HG03571 (cell line): ENCODE measurements at regions not wholly inside any gene's neighbourhood (a gene's known extent, or its start where the extent isn't known, plus 50 kb on each side); places are given as distances from the start of the nearest gene placed in this dataset.

Experiments used
- ATAC-seq: cut with Tn5 transposase; IDR thresholded peaks from one replicate; pipeline ENCODE4 v1.9.1; 2021; ENCODE audit not compliant: unreplicated experiment

DNA sequence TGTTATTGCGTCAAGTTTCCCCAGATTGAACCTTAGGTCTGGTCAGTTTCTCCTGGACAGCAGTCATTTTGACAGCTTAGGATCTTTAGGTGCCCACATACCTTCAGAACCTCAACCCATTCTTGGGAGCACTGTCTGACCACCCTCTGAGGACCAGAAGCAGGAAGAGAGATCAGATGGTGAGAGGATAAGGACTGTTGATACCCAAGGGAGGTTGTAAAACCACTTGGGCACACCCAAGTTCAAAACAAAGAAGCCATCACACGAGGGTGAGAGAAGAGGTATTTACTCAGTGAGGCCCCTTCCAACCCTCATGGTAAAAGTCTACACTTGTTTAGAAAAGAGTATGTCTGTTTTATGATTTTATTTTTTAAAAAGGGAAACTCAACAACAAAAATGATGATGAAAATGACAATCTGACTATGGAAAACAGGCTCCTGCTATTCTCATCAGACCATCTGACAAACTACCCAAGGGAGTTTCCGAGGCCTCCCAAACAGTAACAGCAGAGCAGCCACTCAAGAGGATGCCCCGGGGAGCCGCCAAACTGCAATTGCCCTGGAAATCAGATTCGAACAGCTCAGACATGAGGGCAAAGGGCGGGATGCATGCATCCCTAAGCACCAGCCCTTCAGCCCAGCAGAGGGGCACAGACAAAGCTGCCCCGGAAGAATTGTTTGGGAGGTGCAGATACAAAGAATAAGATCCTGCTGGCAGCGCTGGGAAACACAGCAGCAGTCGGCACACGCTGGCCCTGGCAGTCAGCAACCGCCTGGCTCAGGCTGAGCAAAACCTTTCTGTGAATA, 162.6 kb upstream of the PLEKHG7 start:
- ATAC-seq = no peak

DNA sequence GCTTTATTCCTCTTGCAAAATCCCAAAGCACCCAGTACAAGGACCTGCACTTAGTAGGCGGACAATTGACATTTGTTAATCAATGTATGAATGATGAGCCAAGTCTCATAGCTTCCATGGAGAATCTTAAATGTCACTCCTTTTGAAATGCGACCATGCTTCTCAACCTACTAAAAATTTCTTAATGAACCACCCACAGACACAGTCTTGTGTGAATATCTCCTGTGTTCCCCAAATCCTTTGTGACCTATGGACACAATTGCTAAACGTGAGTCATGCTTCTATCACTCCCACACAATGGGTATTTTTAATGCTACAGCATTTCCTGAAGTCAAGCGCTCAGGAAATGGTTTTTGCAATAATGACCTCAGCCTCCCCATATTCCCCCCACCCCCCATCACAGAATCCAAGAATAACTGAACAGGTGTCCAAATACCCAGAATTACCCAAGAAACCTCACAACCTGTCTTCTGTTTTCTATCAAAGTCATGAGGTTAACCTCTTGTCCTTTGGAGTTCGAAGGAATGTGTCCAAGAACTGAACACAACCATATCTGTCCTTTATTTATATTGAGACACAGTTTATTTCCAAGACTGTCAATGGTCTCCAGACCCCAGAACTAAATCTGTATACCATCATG, 163.6 kb upstream of the PLEKHG7 start:
- peak; percentile 46 for ATAC-seq

DNA sequence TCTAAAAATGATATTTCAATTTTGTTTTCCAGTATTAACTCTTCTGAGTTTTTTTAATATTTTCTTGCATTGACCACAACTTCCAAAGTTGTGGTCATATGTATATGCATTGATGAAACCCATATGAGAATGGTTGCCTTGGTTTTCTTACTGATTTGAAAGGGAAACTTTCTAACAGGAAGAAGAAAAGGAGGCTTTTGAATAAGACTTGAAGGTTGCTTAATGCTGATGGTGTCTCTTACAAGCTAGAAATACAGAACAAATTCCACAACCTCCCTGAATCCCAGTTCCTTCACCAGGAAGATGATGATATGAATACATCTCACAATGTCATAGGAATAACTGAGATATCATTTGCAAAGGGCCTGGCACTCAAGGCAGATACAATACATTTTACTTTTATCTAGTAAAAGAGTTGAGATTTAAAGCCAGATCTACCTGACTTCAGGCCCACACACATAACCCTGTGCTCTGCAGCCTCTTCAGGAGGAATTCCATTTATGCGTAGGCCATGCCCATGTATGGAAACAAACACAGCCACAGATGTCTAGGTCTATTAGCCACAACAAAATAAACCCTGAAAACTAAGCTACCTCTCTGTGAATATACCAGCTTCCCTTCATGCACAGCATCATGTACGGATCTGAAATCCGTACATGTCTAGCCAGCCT, 165.4 kb upstream of the PLEKHG7 start:
- ATAC-seq = no peak

DNA sequence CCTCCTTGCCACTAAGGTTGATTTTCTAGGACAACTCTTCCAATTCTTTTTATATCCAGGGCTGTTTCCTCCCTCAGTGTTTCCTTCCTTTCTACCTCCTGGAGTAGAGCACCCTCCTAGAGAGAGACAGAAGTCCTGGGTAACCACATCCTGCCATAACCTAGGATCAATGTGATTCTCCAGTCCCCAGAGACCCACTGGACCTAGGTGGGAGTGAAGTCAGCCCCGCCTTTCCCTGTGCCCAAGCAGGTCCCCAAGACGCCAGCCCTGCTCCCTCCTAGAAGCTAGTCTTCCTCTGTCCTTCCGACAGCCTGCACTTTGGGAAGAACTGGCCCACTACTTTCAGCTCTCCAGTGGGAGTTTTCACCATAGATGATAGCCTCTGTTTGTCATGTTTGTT, 166.8 kb upstream of the PLEKHG7 start:
- ATAC-seq = no peak

DNA sequence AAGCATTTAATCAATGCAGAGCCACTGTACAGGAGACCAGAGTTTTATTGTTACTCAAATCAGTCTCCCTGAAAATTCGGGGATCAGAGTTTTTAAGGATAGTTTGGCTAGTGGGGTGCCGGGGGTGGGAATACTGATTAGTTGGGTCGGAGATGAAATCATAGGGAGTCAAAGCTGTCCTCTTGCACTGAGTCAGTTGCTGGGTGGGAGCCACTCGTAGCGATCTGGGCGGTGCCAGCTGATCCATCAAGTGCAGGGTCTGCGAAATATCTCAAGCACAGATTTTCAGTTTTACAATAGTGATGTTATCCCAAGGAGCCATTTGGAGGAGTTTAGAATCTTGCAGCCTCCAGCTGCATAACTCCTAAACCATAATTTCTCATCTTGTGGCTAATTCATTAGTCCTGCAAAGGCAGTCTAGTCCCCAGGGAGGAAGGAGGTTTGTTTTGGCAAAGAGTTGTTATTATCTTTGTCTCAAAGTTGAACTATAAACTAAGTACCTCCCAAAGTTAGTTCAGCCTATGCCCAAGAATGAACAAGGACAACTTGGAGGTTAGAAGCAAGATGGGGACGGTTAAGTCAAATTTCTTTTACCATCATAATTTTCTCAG, 169.4 kb upstream of the PLEKHG7 start:
- ATAC-seq = no peak

DNA sequence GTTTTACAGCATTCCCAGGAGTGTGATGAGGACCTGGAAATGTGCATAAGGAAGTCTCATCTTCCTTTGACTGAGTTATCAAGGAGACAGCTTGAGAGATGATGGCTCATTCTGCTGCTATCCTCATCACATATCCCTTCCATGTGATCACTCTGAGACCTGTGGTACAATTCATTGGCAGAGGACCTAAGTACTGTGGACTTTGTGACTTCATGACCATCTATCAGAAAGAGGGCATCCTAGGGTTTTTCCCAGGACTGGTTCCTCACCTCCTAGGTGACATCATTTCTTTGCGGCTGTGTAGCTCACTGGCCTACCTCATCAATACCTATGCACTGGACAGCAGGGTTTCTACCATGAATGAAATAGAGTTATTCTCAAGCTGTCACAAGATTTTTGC, 172.1 kb upstream of the PLEKHG7 start:
- ATAC-seq = no peak

DNA sequence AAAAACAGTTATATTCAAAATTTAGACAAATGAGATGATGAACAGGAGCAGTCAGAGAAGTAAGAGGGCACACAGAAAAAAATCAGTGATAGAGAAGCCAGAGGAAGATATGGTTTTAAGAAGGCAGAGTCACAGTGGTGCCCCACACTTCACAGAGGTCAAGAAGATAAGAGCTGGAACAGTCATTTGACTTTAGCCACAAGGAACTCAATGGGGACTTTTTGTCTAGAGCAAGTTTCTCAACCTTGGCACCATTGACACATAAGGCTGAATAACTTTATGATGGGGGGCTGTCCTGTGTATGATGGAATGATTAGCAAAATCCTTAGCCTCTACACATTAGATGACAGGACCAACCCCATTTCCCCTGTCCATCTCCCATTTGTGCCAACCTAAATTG, 172.8 kb upstream of the PLEKHG7 start:
- ATAC-seq = no peak

DNA sequence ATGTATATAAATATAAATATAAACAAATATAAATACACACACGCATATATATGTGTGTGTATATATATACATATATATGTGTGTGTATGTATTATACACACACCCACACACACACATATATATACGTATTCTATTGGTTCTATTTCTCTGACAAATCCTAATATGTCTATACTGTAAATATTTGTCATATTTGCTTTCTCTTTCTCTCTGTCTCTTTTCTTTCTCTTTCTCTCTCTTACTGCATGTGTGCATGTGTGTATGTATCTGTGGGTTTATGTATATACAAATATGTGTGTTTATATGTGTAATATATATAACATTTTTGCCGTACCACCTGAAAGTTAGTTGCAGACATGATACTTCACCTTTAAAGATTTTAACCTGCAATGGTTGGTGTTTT, 174.2 kb upstream of the PLEKHG7 start:
- no peak for ATAC-seq

DNA sequence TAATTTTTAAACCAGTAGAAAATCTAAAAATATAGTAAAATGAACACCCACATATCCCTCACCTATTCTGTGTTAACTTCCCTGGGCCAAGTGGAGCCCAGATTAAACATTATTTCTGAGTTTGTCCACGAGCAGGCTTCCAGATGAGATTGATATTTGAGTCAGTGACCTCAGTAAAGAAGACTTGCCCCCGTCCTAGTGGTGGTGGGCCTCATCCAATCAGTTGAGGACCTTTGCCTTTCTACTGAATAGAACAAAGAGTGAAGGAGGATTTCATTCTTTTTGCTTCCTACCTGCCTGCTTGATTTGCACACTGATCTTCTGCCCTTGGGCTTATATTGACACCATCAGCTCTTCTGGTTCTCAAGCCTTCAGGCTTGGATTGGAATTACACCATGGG, 174.7 kb upstream of the PLEKHG7 start:
- no peak for ATAC-seq

DNA sequence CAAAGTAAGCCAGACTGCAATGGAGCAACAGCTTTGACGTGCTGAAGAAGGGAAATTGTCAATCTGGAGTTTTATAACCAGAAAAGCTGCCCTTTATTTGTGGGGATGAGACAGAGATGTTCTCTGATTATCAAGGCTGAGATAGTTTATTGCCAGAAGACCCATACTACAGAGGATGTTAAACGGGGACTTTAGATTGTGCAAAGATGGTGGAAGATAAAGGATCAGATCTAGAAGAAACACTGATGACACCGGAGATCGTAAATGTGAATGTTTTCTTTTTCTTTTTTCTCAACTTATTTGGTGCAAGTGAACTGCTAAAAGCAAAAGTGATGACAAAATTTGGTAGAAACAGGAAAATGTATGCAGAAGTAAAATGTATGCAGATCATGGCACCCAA, 178.3 kb upstream of the PLEKHG7 start:
- ATAC-seq = no peak

DNA sequence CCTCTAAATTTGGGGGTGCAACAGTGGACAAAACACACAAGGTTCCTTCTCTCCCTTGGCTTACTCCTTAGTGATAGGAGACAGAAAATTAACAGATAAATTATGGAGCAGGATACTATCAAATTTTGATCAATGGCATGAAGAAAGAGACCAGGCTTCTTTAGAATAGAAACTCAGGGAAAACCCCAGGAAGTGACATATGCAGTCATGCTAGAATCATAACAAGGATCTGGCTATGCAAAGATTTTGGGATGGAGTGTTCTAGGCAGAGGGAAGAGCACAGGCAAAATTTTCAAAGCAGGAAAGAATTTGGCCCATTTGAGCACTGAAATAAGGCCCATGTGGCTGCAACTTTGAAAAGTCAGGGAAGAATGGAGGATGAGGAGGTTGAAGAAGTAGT, 182.3 kb upstream of the PLEKHG7 start:
- ATAC-seq = no peak

DNA sequence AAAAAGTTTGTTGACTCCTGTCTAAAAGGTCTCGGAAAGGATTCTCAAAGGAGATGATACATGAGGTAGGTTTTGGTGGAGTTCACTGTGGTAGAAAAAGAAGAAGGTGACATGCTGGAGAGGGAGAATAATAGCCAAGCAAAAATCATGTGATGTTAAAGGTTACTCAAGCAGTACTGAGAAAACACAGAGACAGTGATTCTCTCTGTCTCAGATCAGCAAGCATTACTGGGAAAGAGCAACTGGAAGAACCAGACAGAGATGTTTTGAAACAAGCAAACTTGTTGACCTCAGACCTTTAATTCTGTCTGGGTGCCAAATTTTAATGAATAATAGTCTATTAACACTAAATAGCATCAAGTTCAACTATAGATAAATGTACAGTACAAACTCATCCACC, 183.5 kb upstream of the PLEKHG7 start:
- ATAC-seq = no peak

DNA sequence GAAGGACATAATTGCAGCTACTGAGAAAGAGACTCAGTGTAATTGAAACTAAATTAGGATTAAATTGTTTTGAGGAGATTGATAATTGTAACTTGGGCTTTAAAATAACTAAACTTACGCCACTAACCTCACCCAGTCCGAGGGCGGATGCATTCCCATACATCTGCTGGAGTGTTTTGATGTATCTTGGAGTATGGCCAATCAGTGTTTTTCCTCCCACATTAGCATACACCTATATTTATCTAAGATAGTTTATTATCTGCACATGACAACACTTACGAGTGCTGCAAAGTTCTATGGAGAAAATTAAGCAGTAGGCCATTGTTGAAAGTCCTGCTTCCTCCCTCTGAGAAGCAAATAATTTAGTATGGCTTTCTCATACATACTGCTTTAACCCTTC, 184.7 kb upstream of the PLEKHG7 start:
- no peak for ATAC-seq

DNA sequence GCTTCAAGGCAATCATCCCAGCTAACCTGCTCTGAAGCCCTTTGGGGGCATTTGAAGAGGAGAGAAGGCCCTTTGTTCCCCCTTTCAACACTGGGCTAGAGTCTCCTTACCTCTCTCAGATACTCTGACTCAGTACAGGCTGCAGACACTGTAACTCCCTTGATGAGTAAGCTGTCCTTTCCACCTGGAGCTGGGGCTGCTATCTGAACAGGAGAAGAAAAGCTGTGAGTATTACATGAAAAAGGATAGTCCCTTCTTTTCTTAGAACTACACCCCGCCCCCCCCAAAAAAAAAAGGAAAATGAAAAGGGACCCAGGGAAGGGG, 186.6 kb upstream of the PLEKHG7 start:
- ATAC-seq = no peak

DNA sequence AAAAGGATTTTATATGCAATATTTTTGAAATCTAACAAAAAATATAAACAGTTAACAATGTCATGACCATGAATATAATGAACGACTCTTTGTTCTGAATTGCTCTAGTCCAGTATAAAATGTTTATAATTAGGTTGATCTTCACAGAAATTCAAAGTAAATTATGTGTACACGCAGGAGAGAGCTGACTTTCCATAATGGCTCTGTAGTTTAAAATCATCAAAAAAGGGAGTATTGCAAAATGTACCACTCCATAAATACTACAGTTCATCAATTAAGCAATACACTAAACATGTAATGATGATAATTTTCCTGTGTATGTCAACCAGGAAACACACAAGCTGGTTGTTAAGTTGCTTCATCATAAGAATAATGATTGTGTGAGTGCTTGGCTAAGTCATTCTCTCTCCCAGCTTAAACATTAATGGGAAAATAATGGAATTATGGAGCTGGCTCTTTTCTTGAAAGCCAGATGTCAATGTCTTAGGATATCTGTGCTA, 189.5 kb upstream of the PLEKHG7 start:
- ATAC-seq = no peak

DNA sequence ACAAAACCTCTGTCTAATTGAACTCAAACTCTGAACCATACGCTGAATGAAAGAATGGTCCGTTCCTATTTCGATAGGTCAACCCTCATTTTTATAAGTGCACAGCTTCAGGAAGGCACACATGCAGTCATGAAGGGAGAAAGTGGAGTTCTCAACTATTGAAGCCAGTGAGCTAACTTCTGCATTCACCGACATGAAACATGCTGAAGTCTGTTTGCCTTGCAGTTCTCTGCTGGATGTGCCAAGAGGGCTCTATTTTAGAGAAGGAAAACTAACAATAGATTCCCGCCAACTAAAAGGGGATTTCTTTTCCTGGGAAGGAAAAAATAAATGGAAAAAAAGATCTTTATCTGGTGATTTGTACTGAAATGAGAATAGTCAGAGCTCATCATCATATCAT, 191.0 kb upstream of the PLEKHG7 start:
- ATAC-seq = no peak

DNA sequence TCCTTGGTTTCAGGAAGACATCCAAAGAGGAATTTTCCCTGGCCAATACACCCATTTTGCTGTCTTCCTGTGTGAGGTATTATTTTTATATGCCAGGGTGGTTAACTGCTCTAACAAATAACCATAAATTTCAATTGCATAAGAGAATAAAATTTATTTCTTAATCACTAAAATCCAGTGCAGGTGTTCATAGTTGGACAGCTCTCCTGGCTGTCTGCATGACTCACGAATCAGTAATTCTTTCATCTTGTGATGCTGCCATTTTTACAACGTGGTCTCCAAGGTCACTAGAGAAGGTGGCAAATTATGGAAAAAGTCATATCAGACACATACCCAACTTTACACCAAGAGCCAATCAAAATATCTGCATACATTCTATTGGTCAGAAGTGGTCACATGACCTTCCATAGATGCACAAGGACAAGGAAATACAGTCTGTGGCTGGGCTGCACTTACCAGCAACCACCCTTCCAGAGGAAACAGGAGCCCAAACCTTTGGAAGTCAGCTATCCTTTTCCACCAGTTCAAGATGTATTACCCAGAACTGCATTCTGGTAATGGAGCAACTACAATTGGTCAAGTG, 193.5 kb upstream of the PLEKHG7 start:
- no peak for ATAC-seq

DNA sequence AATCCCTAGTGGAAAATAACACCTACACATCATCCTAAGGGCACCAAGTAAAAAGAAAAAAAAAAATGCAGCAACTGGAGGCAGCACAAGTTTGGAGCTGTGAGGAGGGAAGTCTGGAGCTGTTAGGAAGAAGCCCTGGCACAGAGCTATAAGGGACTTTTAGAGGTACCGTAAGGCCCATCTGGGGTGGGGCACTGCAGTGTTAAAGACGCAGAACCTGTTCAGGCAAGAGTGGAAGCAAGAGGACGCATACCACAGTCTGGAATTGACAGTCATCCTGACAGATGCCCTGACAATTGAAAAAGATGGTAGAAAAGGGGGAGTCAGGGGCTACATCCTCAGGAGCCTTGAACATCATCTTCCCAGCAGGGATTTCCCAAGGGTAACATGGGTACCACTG, 195.9 kb upstream of the PLEKHG7 start:
- ATAC-seq = no peak

DNA sequence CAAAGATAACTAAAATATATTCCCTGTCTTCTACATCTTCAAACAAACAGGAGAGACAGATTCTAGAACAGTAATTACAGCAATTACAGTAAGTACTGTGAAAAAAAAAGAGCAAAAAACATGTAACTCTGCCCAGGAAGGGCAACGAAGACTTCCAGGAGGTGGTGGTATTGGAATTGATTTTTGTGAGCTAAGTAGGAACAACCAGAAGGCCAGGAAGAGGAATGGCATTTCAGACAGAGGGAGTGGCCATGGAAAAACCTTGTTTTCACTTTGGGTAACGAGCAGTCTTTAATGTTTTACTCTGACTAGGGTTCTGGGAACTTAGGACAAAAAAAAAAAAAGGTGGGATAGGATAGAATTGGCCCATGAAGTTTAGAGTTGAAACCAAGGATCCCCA, 196.3 kb upstream of the PLEKHG7 start:
- no peak for ATAC-seq

DNA sequence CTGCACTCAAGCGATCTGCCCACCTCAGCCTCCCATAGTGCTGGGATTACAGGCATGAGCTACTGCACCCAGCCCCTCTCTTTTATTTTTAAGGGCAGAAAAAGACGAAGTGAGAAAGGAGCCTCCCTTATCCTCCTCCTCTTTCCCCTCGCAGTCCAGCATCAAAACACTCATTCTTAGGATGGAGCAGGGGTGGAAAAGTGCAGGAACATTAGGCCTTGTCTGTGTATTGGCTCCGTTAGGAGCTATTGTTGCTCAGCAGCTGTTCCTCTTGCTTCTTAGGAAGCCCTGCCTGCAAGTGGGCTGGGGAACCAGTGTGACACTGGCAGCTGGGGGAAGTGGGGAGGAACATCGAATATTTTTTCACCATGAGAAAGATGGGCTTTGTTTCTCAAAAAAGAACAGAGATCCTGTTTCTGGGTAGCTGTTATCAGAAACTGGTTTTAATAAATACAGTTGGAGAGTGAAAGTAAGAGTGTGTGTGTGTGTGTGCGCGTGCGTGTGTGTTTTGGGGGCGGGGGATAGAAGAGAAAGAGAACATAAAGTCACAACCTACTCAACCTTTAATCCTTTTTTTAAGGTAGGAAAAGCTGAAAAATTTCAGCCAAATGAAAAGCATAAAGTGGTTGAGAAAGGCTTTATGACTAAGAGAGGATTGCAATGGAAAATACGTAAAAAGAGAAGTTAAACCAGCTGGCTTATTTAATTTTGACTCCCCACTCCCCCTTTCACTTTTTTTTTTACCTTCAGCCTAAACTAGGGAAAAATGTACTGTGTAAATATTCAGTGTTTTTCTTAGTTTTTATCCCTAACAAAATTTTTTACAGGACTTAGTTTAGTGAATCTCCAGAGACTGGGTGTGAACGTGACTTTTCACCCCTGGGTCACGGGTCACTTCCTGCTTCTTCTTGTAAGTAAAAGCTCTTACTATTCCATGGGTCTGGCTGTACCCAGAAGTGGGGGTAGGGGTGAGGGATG, 197.2 kb upstream of the PLEKHG7 start:
- ATAC-seq = peak; percentile 22
